ENCODE measurements at regions not wholly inside any gene's neighbourhood (a gene's known extent, or its start where the extent isn't known, plus 50 kb on each side); places are given as distances from the start of the nearest gene placed in this dataset.

- peaks cover 1% of the 10 kb centered on the region for H3K36me3 Mint-ChIP-seq (ENCODE audit: low read depth)
- H3K27me3 Mint-ChIP-seq (ENCODE audit: low read depth): no peaks in the 10 kb centered on the region
- no peak for DNase-seq (ENCODE audit: low spot score)
- TF ChIP-seq, protein P1, sequence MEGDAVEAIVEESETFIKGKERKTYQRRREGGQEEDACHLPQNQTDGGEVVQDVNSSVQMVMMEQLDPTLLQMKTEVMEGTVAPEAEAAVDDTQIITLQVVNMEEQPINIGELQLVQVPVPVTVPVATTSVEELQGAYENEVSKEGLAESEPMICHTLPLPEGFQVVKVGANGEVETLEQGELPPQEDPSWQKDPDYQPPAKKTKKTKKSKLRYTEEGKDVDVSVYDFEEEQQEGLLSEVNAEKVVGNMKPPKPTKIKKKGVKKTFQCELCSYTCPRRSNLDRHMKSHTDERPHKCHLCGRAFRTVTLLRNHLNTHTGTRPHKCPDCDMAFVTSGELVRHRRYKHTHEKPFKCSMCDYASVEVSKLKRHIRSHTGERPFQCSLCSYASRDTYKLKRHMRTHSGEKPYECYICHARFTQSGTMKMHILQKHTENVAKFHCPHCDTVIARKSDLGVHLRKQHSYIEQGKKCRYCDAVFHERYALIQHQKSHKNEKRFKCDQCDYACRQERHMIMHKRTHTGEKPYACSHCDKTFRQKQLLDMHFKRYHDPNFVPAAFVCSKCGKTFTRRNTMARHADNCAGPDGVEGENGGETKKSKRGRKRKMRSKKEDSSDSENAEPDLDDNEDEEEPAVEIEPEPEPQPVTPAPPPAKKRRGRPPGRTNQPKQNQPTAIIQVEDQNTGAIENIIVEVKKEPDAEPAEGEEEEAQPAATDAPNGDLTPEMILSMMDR (IDR thresholded peaks at IDR 0.05): no peak
- H3K27ac Mint-ChIP-seq (ENCODE audit: unreplicated experiment): no peak overlapping the region
- peaks cover 7% of the 10 kb centered on the region for H3K9me3 Mint-ChIP-seq (ENCODE audit: low read depth)
- no peak overlapping the region for H3K4me3 Mint-ChIP-seq (ENCODE audit: unreplicated experiment)
- H3K4me1 Mint-ChIP-seq (ENCODE audit: low read depth): peaks cover 20% of the 10 kb centered on the region
Measured at GRCh38 chr5:158436271-158437065, 577.5 kb upstream of the CLINT1 start.

- no peaks in the 10 kb centered on the region for H3K9me3 Mint-ChIP-seq (ENCODE audit: low read depth)
- H3K27me3 Mint-ChIP-seq (ENCODE audit: low read depth): no peaks in the 10 kb centered on the region
- H3K36me3 Mint-ChIP-seq (ENCODE audit: low read depth): no peaks in the 10 kb centered on the region
- H3K4me1 Mint-ChIP-seq (ENCODE audit: low read depth): peaks cover 24% of the 10 kb centered on the region
- H3K27ac Mint-ChIP-seq (ENCODE audit: unreplicated experiment): peak overlapping the region; percentile 28
- DNase-seq (ENCODE audit: low spot score): no peak
- TF ChIP-seq, protein P1 (IDR thresholded peaks at IDR 0.05): no peak
- no peak overlapping the region for H3K4me3 Mint-ChIP-seq (ENCODE audit: unreplicated experiment)
Measured at GRCh38 chr5:158435161-158435616, 576.2 kb upstream of the CLINT1 start.

GRCh38 chr5:158434749-158435148, 575.8 kb upstream of the CLINT1 start:
- Mint-ChIP-seq H3K4me3 (ENCODE audit: unreplicated experiment) (no peak overlapping the region), H3K4me1 (ENCODE audit: low read depth) (peaks cover 27% of the 10 kb centered on the region), H3K27ac (ENCODE audit: unreplicated experiment) (no peak overlapping the region), H3K36me3 (ENCODE audit: low read depth) (no peaks in the 10 kb centered on the region), H3K9me3 (ENCODE audit: low read depth) (peaks cover 3% of the 10 kb centered on the region), H3K27me3 (ENCODE audit: low read depth) (no peaks in the 10 kb centered on the region)
- TF ChIP-seq, protein P1 (IDR thresholded peaks at IDR 0.05): no peak
- DNase-seq (ENCODE audit: low spot score): no peak

DNA sequence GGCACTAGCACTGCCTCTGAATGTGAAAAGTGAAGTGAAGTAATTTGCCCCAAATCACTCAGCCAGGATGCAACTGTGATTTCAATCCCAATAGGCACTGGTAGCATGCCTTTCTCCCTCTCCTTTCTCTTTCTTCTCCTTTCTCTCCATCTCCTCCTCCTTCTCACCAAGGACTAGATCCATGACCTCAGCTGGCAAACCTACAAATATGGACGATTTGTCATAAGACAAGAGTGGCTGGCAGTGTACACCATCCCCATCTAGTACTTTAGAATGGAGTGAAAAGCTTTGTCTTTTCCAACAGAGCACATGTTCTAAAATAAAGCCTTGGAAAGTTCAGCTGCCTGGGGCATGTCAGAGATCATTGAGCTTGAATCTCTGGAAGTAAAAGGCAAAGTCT, 574.7 kb upstream of the CLINT1 start:
- Mint-ChIP-seq H3K27me3 (ENCODE audit: low read depth) (no peaks in the 10 kb centered on the region), H3K27ac (ENCODE audit: unreplicated experiment) (no peak overlapping the region), H3K4me3 (ENCODE audit: unreplicated experiment) (no peak overlapping the region), H3K36me3 (ENCODE audit: low read depth) (no peaks in the 10 kb centered on the region), H3K4me1 (ENCODE audit: low read depth) (peaks cover 32% of the 10 kb centered on the region), H3K9me3 (ENCODE audit: low read depth) (peaks cover 5% of the 10 kb centered on the region)
- TF ChIP-seq, protein P1 (IDR thresholded peaks at IDR 0.05): no peak
- DNase-seq (ENCODE audit: low spot score): no peak

- H3K27me3 Mint-ChIP-seq (ENCODE audit: low read depth): no peaks in the 10 kb centered on the region
- peak overlapping the region; percentile 0 for H3K27ac Mint-ChIP-seq (ENCODE audit: unreplicated experiment)
- H3K9me3 Mint-ChIP-seq (ENCODE audit: low read depth): peaks cover 5% of the 10 kb centered on the region
- no peaks in the 10 kb centered on the region for H3K36me3 Mint-ChIP-seq (ENCODE audit: low read depth)
- DNase-seq (ENCODE audit: low spot score): no peak
- H3K4me3 Mint-ChIP-seq (ENCODE audit: unreplicated experiment): no peak overlapping the region
- TF ChIP-seq, protein P1 (IDR thresholded peaks at IDR 0.05): no peak
- peaks cover 32% of the 10 kb centered on the region for H3K4me1 Mint-ChIP-seq (ENCODE audit: low read depth)
Measured at GRCh38 chr5:158431369-158432029, 572.6 kb upstream of the CLINT1 start.
